HUES6 (cell line): ENCODE measurements at regions not wholly inside any gene's neighbourhood (a gene's known extent, or its start where the extent isn't known, plus 50 kb on each side); places are given as distances from the start of the nearest gene placed in this dataset.

Experiments used
- H3K27ac ChIP-seq: 2 replicates; pipeline ENCODE4 v1.7.0; 2013; ENCODE audit warnings: low read depth, mild to moderate bottlenecking, low read length, inconsistent platforms
- H3K27me3 ChIP-seq: 2 replicates; pipeline ENCODE4 v1.6.1; 2013; ENCODE audit warnings: low read length; ENCODE audit not compliant: control insufficient read depth, insufficient read depth
- H3K36me3 ChIP-seq: 2 replicates; pipeline ENCODE4 v1.6.1; 2013; ENCODE audit warnings: low read length; ENCODE audit not compliant: control insufficient read depth, insufficient read depth
- H3K4me1 ChIP-seq: 2 replicates; pipeline ENCODE4 v1.6.1; 2013; ENCODE audit warnings: low read length; ENCODE audit not compliant: control insufficient read depth, insufficient read depth
- H3K4me3 ChIP-seq: 2 replicates; pipeline ENCODE4 v1.5.1; 2013; ENCODE audit warnings: low read depth, low read length
- H3K9ac ChIP-seq: one replicate; pipeline ENCODE4 v1.6.1; 2013; ENCODE audit warnings: mild to moderate bottlenecking, low read length
- H3K9me3 ChIP-seq: 2 replicates; pipeline ENCODE4 v1.6.1; 2013; ENCODE audit warnings: low read depth, low read length; ENCODE audit not compliant: control insufficient read depth, insufficient read depth

GRCh38 chr12:60487284-60487683 is 891.5 kb downstream of the SLC16A7 start:
- H3K9ac ChIP-seq: no peak overlapping the region
- no peak overlapping the region for H3K27ac ChIP-seq
- H3K27me3 ChIP-seq: no peaks in the 10 kb centered on the region
- H3K4me3 ChIP-seq: no peak overlapping the region
- H3K9me3 ChIP-seq: no peaks in the 10 kb centered on the region
- no peaks in the 10 kb centered on the region for H3K36me3 ChIP-seq
- H3K4me1 ChIP-seq: no peaks in the 10 kb centered on the region

- Histone ChIP-seq H3K9me3 (no peaks in the 10 kb centered on the region), H3K27ac (no peak overlapping the region), H3K36me3 (no peaks in the 10 kb centered on the region), H3K27me3 (no peaks in the 10 kb centered on the region), H3K9ac (no peak overlapping the region), H3K4me3 (no peak overlapping the region), H3K4me1 (no peaks in the 10 kb centered on the region)
These were observed 893.2 kb downstream of the SLC16A7 start for GRCh38 chr12:60489071-60489470.

- Histone ChIP-seq H3K36me3 (no peaks in the 10 kb centered on the region), H3K9me3 (no peaks in the 10 kb centered on the region), H3K27me3 (no peaks in the 10 kb centered on the region), H3K27ac (no peak overlapping the region), H3K9ac (no peak overlapping the region), H3K4me1 (no peaks in the 10 kb centered on the region), H3K4me3 (no peak overlapping the region)
These were observed 898.4 kb downstream of the SLC16A7 start for GRCh38 chr12:60494244-60494643.

GRCh38 chr12:60498656-60499055 is 902.8 kb downstream of the SLC16A7 start:
- Histone ChIP-seq H3K36me3 (no peaks in the 10 kb centered on the region), H3K4me3 (no peak overlapping the region), H3K27me3 (no peaks in the 10 kb centered on the region), H3K27ac (no peak overlapping the region), H3K9ac (no peak overlapping the region), H3K4me1 (no peaks in the 10 kb centered on the region), H3K9me3 (no peaks in the 10 kb centered on the region)

- Histone ChIP-seq H3K27me3 (no peaks in the 10 kb centered on the region), H3K36me3 (no peaks in the 10 kb centered on the region)
These were observed 905.4 kb downstream of the SLC16A7 start for GRCh38 chr12:60501124-60501729.

GRCh38 chr12:60522684-60523400 is 927.0 kb downstream of the SLC16A7 start:
- H3K9ac ChIP-seq: no peak overlapping the region
- H3K4me1 ChIP-seq: no peaks in the 10 kb centered on the region
- H3K27me3 ChIP-seq: no peaks in the 10 kb centered on the region
- H3K9me3 ChIP-seq: peaks cover 4% of the 10 kb centered on the region; the same call in 1 of the 2 replicates
- H3K36me3 ChIP-seq: no peaks in the 10 kb centered on the region
- no peak overlapping the region for H3K4me3 ChIP-seq
- H3K27ac ChIP-seq: no peak overlapping the region

More at GRCh38 chr12:60501124-60501729, 905.4 kb downstream of the SLC16A7 start:
- Histone ChIP-seq H3K9ac (no peak overlapping the region), H3K4me3 (no peak overlapping the region), H3K4me1 (no peaks in the 10 kb centered on the region), H3K9me3 (no peaks in the 10 kb centered on the region), H3K27ac (no peak overlapping the region)

- no peaks in the 10 kb centered on the region for H3K27me3 ChIP-seq
These were observed 933.4 kb downstream of the SLC16A7 start for GRCh38 chr12:60529261-60529660.

GRCh38 chr12:60529723-60530122 is 933.9 kb downstream of the SLC16A7 start:
- no peaks in the 10 kb centered on the region for H3K36me3 ChIP-seq
- no peak overlapping the region for H3K9ac ChIP-seq
- H3K27ac ChIP-seq: no peak overlapping the region
- no peaks in the 10 kb centered on the region for H3K27me3 ChIP-seq
- no peaks in the 10 kb centered on the region for H3K4me1 ChIP-seq
- H3K4me3 ChIP-seq: no peak overlapping the region
- peaks cover 9% of the 10 kb centered on the region; the same call in 1 of the 2 replicates for H3K9me3 ChIP-seq

More at GRCh38 chr12:60529261-60529660, 933.4 kb downstream of the SLC16A7 start:
- H3K9ac ChIP-seq: no peak overlapping the region
- no peaks in the 10 kb centered on the region for H3K4me1 ChIP-seq
- H3K4me3 ChIP-seq: no peak overlapping the region
- peaks cover 9% of the 10 kb centered on the region; the same call in 1 of the 2 replicates for H3K9me3 ChIP-seq
- H3K36me3 ChIP-seq: no peaks in the 10 kb centered on the region
- H3K27ac ChIP-seq: no peak overlapping the region

- Histone ChIP-seq H3K36me3 (no peaks in the 10 kb centered on the region), H3K9me3 (no peaks in the 10 kb centered on the region), H3K27ac (no peak overlapping the region), H3K27me3 (no peaks in the 10 kb centered on the region), H3K4me3 (no peak overlapping the region), H3K9ac (no peak overlapping the region), H3K4me1 (no peaks in the 10 kb centered on the region)
These were observed 939.5 kb downstream of the SLC16A7 start for GRCh38 chr12:60535363-60535762.

GRCh38 chr12:60539592-60539991 is 943.8 kb downstream of the SLC16A7 start:
- no peak overlapping the region for H3K27ac ChIP-seq
- H3K4me3 ChIP-seq: no peak overlapping the region
- no peaks in the 10 kb centered on the region for H3K4me1 ChIP-seq
- H3K36me3 ChIP-seq: no peaks in the 10 kb centered on the region
- H3K9ac ChIP-seq: no peak overlapping the region
- no peaks in the 10 kb centered on the region for H3K27me3 ChIP-seq
- H3K9me3 ChIP-seq: no peaks in the 10 kb centered on the region

- H3K27me3 ChIP-seq: no peaks in the 10 kb centered on the region
These were observed 973.1 kb downstream of the SLC16A7 start for GRCh38 chr12:60568914-60569313.

More at GRCh38 chr12:60568914-60569313, 973.1 kb downstream of the SLC16A7 start:
- Histone ChIP-seq H3K9ac (no peak overlapping the region), H3K4me1 (no peaks in the 10 kb centered on the region), H3K27ac (no peak overlapping the region), H3K9me3 (peaks cover 16% of the 10 kb centered on the region), H3K4me3 (no peak overlapping the region), H3K36me3 (no peaks in the 10 kb centered on the region)
